ENCODE measurements at regions not wholly inside any gene's neighbourhood (a gene's known extent, or its start where the extent isn't known, plus 50 kb on each side); places are given as distances from the start of the nearest gene placed in this dataset.

GRCh38 chr7:84565345-84566074 is 370.9 kb upstream of the SEMA3A start:
- ATAC-seq (no peak), DNase-seq (no peak)
- H3K9ac ChIP-seq (ENCODE audit: low read length), result no peak overlapping the region
- TF ChIP-seq EZH2 (IDR thresholded peaks at IDR 0.05; ENCODE audit: low read length, unreplicated experiment) (no peak), CTCF (conservative IDR thresholded peaks at IDR 0.05; ENCODE audit: low read depth, low read length) (no peak), EZH2phosphoT487 (IDR thresholded peaks at IDR 0.05; ENCODE audit: borderline replicate concordance, low read length) (no peak)
- no peaks in the 10 kb centered on the region for H3K4me1 ChIP-seq (ENCODE audit: insufficient read depth, low read length)
- CTCF ChIA-PET, result no interaction called here
- no peak overlapping the region for H2AFZ ChIP-seq (ENCODE audit: low read length)
- no TSS peak for BruUV-seq (replicated peaks)
- H3K9me2 ChIP-seq (replicated peaks; ENCODE audit: low read length), result no peaks in the 10 kb centered on the region
- H3K4me2 ChIP-seq (ENCODE audit: low read length), result no peak overlapping the region
- no peaks in the 10 kb centered on the region for H3F3A ChIP-seq (ENCODE audit: low read length, unreplicated experiment)
- no peaks in the 10 kb centered on the region for H3K9me3 ChIP-seq (ENCODE audit: low read length)
- H3K4me3 ChIP-seq (ENCODE audit: low read length), result no peak overlapping the region
- H3K36me3 ChIP-seq (ENCODE audit: low read depth, low read length), result no peaks in the 10 kb centered on the region
- H3K27ac ChIP-seq (ENCODE audit: low read length), result no peak overlapping the region
- intact Hi-C loops (cut with micrococcal nuclease), result no loop called here
- no peaks in the 10 kb centered on the region for H3K79me2 ChIP-seq (ENCODE audit: low read length)
- no peaks in the 10 kb centered on the region for H4K20me1 ChIP-seq (ENCODE audit: low read length)
- POLR2A ChIA-PET (ENCODE audit: unreplicated experiment), result no interaction called here
- H3K27me3 ChIP-seq (ENCODE audit: low read length), result no peaks in the 10 kb centered on the region

GRCh38 chr7:84553711-84554110 is 359.1 kb upstream of the SEMA3A start:
- no peak overlapping the region for H2AFZ ChIP-seq (ENCODE audit: low read length)
- POLR2A ChIA-PET (ENCODE audit: unreplicated experiment), result no interaction called here
- no peak overlapping the region for H3K9ac ChIP-seq (ENCODE audit: low read length)

More at GRCh38 chr7:84553711-84554110, 359.1 kb upstream of the SEMA3A start:
- BruUV-seq (replicated peaks), result no TSS peak
- DNase-seq (no peak), ATAC-seq (no peak)
- no peak overlapping the region for H3K4me2 ChIP-seq (ENCODE audit: low read length)
- H3K4me3 ChIP-seq (ENCODE audit: low read length), result no peak overlapping the region
- TF ChIP-seq CTCF (conservative IDR thresholded peaks at IDR 0.05; ENCODE audit: low read depth, low read length) (no peak), EZH2 (IDR thresholded peaks at IDR 0.05; ENCODE audit: low read length, unreplicated experiment) (no peak), EZH2phosphoT487 (IDR thresholded peaks at IDR 0.05; ENCODE audit: borderline replicate concordance, low read length) (no peak)
- H3F3A ChIP-seq (ENCODE audit: low read length, unreplicated experiment), result no peaks in the 10 kb centered on the region
- CTCF ChIA-PET, result no interaction called here
- no peaks in the 10 kb centered on the region for H3K27me3 ChIP-seq (ENCODE audit: low read length)
- no peaks in the 10 kb centered on the region; the same call in 1 of the 2 replicates for H3K36me3 ChIP-seq (ENCODE audit: low read depth, low read length)
- H3K9me2 ChIP-seq (replicated peaks; ENCODE audit: low read length), result no peaks in the 10 kb centered on the region
- H3K9me3 ChIP-seq (ENCODE audit: low read length), result peaks cover 9% of the 10 kb centered on the region
- no peaks in the 10 kb centered on the region for H4K20me1 ChIP-seq (ENCODE audit: low read length)
- no peaks in the 10 kb centered on the region for H3K4me1 ChIP-seq (ENCODE audit: insufficient read depth, low read length)
- H3K27ac ChIP-seq (ENCODE audit: low read length), result no peak overlapping the region
- H3K79me2 ChIP-seq (ENCODE audit: low read length), result no peaks in the 10 kb centered on the region
- intact Hi-C loops (cut with micrococcal nuclease), result no loop called here

All from PC-3 (cell line).